Progenitor cell of endocrine pancreas (in vitro differentiated cells): ENCODE measurements at regions not wholly inside any gene's neighbourhood (a gene's known extent, or its start where the extent isn't known, plus 50 kb on each side); places are given as distances from the start of the nearest gene placed in this dataset.
"Not testable (repeated sequence)": the region's sequence is repeated elsewhere in the genome, so short reads cannot be mapped to it uniquely, and the experiment has no call there.

ENCODE experiments used
- DNase-seq: peaks from one replicate; pipeline ENCODE4 v3.0.0; 2021; ENCODE audit warnings: low spot score; ENCODE audit not compliant: unreplicated experiment
- H3K27ac Mint-ChIP-seq: 2 replicates; pipeline ENCODE4 v1.8.0; 2021; ENCODE audit warnings: mild to moderate bottlenecking, moderate library complexity, mixed read lengths
- H3K27me3 Mint-ChIP-seq: 2 replicates; pipeline ENCODE4 v1.8.0; 2021; ENCODE audit warnings: mixed read lengths
- H3K36me3 Mint-ChIP-seq: 2 replicates; pipeline ENCODE4 v1.8.0; 2022; ENCODE audit warnings: mixed read lengths; ENCODE audit not compliant: insufficient read depth
- H3K4me1 Mint-ChIP-seq: 2 replicates; pipeline ENCODE4 v1.8.0; 2021; ENCODE audit warnings: low read depth, mixed read lengths
- H3K4me3 Mint-ChIP-seq: 2 replicates; pipeline ENCODE4 v1.8.0; 2021; ENCODE audit warnings: low read depth, mild to moderate bottlenecking, moderate library complexity, mixed read lengths
- H3K9me3 Mint-ChIP-seq: 2 replicates; pipeline ENCODE4 v1.8.0; 2021; ENCODE audit warnings: low read depth, mixed read lengths
- CTCF ChIP-seq: fragments of 200-600 bp; sonication (generic); IDR thresholded peaks from one replicate; pipeline ENCODE4 v1.5.0; 2021; ENCODE audit warnings: antibody characterized with exemption, mild to moderate bottlenecking; ENCODE audit not compliant: unreplicated experiment

DNA sequence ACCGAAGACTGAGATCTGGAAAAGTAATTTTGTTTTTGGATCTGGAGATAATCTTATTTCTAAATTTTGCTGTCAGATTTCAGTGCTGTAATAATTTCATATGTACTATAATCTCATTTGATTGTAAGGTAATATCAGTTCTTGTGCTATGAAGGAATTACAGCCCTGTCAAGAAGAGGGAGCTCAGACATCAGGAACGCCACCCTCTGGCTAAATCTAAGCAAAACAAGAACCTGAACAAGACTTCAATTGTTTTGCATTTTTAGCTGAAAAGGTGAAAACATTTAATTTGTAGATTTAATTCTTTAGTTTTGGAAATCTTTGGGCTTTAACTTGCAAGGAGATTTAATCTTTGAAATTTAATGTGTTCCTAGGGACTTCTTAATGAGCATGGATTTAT lies 525.4 kb upstream of the HS3ST1 start:
- no peaks in the 10 kb centered on the region for H3K36me3 Mint-ChIP-seq
- TF ChIP-seq CTCF = peak; percentile 58
- no peak for DNase-seq
- no peaks in the 10 kb centered on the region for H3K27me3 Mint-ChIP-seq
- H3K27ac Mint-ChIP-seq = no peak overlapping the region
- H3K4me1 Mint-ChIP-seq = peaks cover 8% of the 10 kb centered on the region
- H3K9me3 Mint-ChIP-seq = no peaks in the 10 kb centered on the region
- H3K4me3 Mint-ChIP-seq = no peak overlapping the region

- Mint-ChIP-seq H3K4me3 (no peak overlapping the region), H3K9me3 (no peaks in the 10 kb centered on the region), H3K27me3 (no peaks in the 10 kb centered on the region), H3K4me1 (peaks cover 5% of the 10 kb centered on the region), H3K27ac (no peak overlapping the region), H3K36me3 (no peaks in the 10 kb centered on the region)
- no peak for TF ChIP-seq CTCF
- DNase-seq = no peak
These were observed 520.7 kb upstream of the HS3ST1 start for GRCh38 chr4:11949355-11949754.

DNA sequence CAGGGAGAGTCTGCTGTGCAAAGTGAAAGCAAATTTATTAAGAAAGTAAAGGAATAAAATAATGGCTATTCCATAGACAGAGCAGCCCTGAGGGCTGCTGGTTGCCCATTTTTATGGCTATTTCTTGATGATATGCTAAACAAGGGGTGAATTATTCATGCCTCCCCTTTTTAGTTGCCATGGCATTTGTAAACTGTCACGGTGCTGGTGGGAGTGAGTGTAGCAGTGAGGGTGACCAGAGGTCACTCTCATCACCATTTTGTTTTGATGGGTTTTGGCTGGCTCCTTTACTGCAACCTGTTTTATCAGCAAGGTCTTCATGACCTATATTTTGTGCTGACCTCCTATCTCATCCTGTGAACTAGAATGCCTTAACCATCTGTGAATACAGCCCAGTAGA lies 518.9 kb upstream of the HS3ST1 start:
- H3K4me3 Mint-ChIP-seq, DNase-seq, H3K27me3 Mint-ChIP-seq, H3K27ac Mint-ChIP-seq, H3K9me3 Mint-ChIP-seq, H3K36me3 Mint-ChIP-seq, H3K4me1 Mint-ChIP-seq: not testable (repeated sequence)

DNA sequence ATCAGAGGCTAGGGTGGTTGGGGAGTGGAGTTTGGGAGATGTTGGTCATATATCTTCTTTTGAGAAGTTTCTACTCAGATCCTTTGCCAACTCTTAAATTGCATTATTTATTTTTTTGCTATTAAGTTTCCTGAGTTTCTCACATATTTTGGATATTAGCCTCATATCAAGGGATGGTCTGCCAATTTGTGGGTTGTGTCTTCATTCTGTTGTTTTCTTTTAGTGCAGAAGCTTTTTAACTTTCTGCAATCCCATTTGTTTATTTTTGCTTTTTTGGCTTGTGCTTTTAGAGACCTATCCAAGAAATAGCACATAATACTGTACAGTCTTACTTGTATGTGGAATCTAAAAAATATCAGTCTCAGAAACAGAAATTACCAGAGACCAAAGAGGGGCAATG lies 509.2 kb upstream of the HS3ST1 start:
- no peak overlapping the region for H3K27ac Mint-ChIP-seq

DNA sequence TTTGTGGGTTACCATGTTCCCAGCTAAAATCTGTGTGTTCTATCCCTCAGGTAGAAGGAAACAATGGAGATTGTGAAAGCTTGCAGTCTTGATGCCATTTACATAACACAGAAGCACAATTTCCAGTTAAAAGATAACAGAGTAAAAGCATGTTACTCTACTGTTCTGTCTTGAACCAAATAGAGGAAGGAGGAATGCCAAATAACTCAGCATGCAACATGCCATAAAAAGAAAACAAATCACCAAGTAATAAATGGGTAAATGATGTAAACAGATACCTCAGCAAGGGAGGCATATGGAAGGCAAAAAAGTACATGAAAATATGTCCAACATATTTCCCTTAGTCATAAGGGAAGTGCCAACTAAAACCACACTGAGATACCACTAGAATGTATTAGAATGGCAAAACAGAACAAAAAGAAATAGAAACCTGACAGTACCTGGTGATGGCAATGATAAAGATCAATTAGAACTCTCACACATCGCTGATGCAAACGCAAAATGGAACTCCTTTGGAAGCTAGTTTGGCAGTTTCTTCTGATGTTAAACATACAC lies 502.6 kb upstream of the HS3ST1 start:
- H3K9me3 Mint-ChIP-seq = no peaks in the 10 kb centered on the region
- DNase-seq = no peak
- no peaks in the 10 kb centered on the region for H3K4me1 Mint-ChIP-seq
- TF ChIP-seq CTCF = no peak
- no peaks in the 10 kb centered on the region for H3K36me3 Mint-ChIP-seq
- no peaks in the 10 kb centered on the region for H3K27me3 Mint-ChIP-seq
- H3K4me3 Mint-ChIP-seq = no peak overlapping the region
- H3K27ac Mint-ChIP-seq = no peak overlapping the region

More for the DNA sequence above, 509.2 kb upstream of the HS3ST1 start:
- DNase-seq = no peak
- H3K27me3 Mint-ChIP-seq = no peaks in the 10 kb centered on the region
- H3K4me3 Mint-ChIP-seq = no peak overlapping the region
- H3K4me1 Mint-ChIP-seq = peaks cover 7% of the 10 kb centered on the region
- H3K9me3 Mint-ChIP-seq = no peaks in the 10 kb centered on the region
- TF ChIP-seq CTCF = no peak
- no peaks in the 10 kb centered on the region for H3K36me3 Mint-ChIP-seq

DNA sequence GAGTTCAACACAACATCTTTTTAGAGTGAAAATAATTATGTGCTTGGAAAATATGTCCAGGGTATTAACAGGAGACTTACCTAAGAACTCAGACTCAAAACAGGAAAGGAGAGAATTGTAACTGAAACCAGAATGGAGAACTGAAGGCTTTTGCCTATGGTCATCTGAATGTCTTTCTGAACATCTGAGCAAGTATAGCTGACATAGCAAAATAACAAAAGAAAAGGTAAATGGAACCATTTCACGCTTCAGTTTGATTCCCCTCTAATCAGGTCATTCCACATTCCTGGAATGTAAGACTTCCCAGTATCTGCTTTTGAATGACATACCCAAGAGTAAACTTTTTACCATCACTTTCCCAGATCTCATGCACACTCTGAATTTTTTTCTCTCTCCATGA lies 500.4 kb upstream of the HS3ST1 start:
- DNase-seq = no peak
- no peak for TF ChIP-seq CTCF
- no peaks in the 10 kb centered on the region for H3K27me3 Mint-ChIP-seq
- no peak overlapping the region for H3K4me3 Mint-ChIP-seq
- H3K9me3 Mint-ChIP-seq = no peaks in the 10 kb centered on the region
- H3K27ac Mint-ChIP-seq = no peak overlapping the region
- H3K4me1 Mint-ChIP-seq = no peaks in the 10 kb centered on the region
- H3K36me3 Mint-ChIP-seq = no peaks in the 10 kb centered on the region
